IMR-90 (cell line): ENCODE measurements at regions not wholly inside any gene's neighbourhood (a gene's known extent, or its start where the extent isn't known, plus 50 kb on each side); places are given as distances from the start of the nearest gene placed in this dataset.

Source experiments
- ATAC-seq: fragments of 200-7000 bp; cut with Tn5 transposase; 2 replicates; pipeline ENCODE4 v1.9.1; 2020; ENCODE audit warnings: low read depth, mild to moderate bottlenecking, moderate library complexity
- BruUV-seq: library from RNA; stranded (reverse); fragments of 400-500 nt; replicated peaks from 2 replicates; lab custom pipeline; 2021; lab: Mats Ljungman, UMichigan
- CTCF ChIA-PET: fragments of 300-600 bp; formaldehyde crosslinking; extraction: SDS; loops from one replicate; lab custom pipeline; 2021; ENCODE audit warnings: antibody characterized with exemption; lab: Yijun Ruan, JAX
- POLR2A ChIA-PET: fragments of 300-600 bp; sonication (Branson Sonifier 250); formaldehyde crosslinking; loops from one replicate; lab custom pipeline; 2022; ENCODE audit warnings: antibody characterized with exemption; ENCODE audit not compliant: unreplicated experiment; lab: Charles Lee
- DNase-seq: peaks from one replicate; pipeline ENCODE4 v3.0.0; 2013
- H2AFZ ChIP-seq: replicated peaks from 2 replicates; pipeline ENCODE3; 2013; ENCODE audit warnings: low read length, mild to moderate bottlenecking; ENCODE audit not compliant: poor library complexity
- H2AK5ac ChIP-seq: 2 replicates; pipeline ENCODE4 v1.6.1; 2013; ENCODE audit warnings: low read depth, low read length, inconsistent platforms
- H2AK9ac ChIP-seq: replicated peaks from 2 replicates; pipeline ENCODE3; 2013; ENCODE audit warnings: mild to moderate bottlenecking, low read depth, low read length, moderate library complexity; ENCODE audit not compliant: poor library complexity
- H2BK120ac ChIP-seq: 2 replicates; pipeline ENCODE4 v1.6.1; 2013; ENCODE audit warnings: low read depth, low read length, inconsistent platforms
- H2BK15ac ChIP-seq: 3 replicates; pipeline ENCODE4 v1.6.1; 2013; ENCODE audit warnings: low read depth, low read length, inconsistent platforms
- H2BK20ac ChIP-seq: 2 replicates; pipeline ENCODE4 v1.6.1; 2013; ENCODE audit warnings: low read depth, mild to moderate bottlenecking, inconsistent platforms, low read length, moderate library complexity
- H2BK5ac ChIP-seq: 2 replicates; pipeline ENCODE4 v1.6.1; 2013; ENCODE audit warnings: mild to moderate bottlenecking, low read depth, low read length, inconsistent platforms; ENCODE audit not compliant: poor library complexity, severe bottlenecking
- H3K14ac ChIP-seq: replicated peaks from 2 replicates; pipeline ENCODE4 v1.6.1; 2013; ENCODE audit warnings: low read depth, low read length, inconsistent platforms
- H3K18ac ChIP-seq: 2 replicates; pipeline ENCODE4 v1.6.1; 2013; ENCODE audit warnings: low read depth, low read length, control low read depth
- H3K23ac ChIP-seq: 2 replicates; pipeline ENCODE4 v1.6.1; 2013; ENCODE audit warnings: low read depth, low read length, inconsistent platforms
- H3K27ac ChIP-seq: 2 replicates; pipeline ENCODE4 v1.5.1; 2013; ENCODE audit warnings: mild to moderate bottlenecking, control low read depth, low read length; ENCODE audit not compliant: insufficient read depth
- H3K27me3 ChIP-seq: 2 replicates; pipeline ENCODE4 v1.6.1; 2013; ENCODE audit warnings: low read length; ENCODE audit not compliant: control insufficient read depth, insufficient read depth
- H3K36me3 ChIP-seq: 2 replicates; pipeline ENCODE4 v1.6.1; 2013; ENCODE audit warnings: low read length, mixed read lengths; ENCODE audit not compliant: control insufficient read depth, insufficient read depth
- H3K4ac ChIP-seq: 2 replicates; pipeline ENCODE4 v1.6.1; 2013; ENCODE audit warnings: low read depth, low read length, inconsistent platforms
- H3K4me1 ChIP-seq: 2 replicates; pipeline ENCODE4 v1.6.1; 2013; ENCODE audit warnings: low read length, mixed read lengths; ENCODE audit not compliant: control insufficient read depth, insufficient read depth
- H3K4me2 ChIP-seq: 2 replicates; pipeline ENCODE4 v1.6.1; 2013; ENCODE audit warnings: low read depth, mild to moderate bottlenecking, control low read depth, low read length, moderate library complexity
- H3K4me3 ChIP-seq: 2 replicates; pipeline ENCODE4 v1.5.1; 2013; ENCODE audit warnings: low read depth, mild to moderate bottlenecking, control low read depth, low read length, moderate library complexity; ENCODE audit not compliant: insufficient read depth
- H3K56ac ChIP-seq: 2 replicates; pipeline ENCODE4 v1.6.1; 2013; ENCODE audit warnings: low read length, inconsistent platforms; ENCODE audit not compliant: insufficient read depth; ENCODE audit errors: extremely low read depth
- H3K79me1 ChIP-seq, 2 experiments: 2 replicates each; pipeline ENCODE4 v1.6.1; 2013; ENCODE audit warnings: low read length in 2 of 2, inconsistent platforms in 1 of 2, low read depth in 1 of 2
- H3K9ac ChIP-seq: 2 replicates; pipeline ENCODE4 v1.6.1; 2013; ENCODE audit warnings: low read depth, low read length, control low read depth
- H3K9me1 ChIP-seq: 2 replicates; pipeline ENCODE4 v1.6.1; 2013; ENCODE audit warnings: low read length, inconsistent platforms; ENCODE audit not compliant: insufficient read depth
- H3K9me3 ChIP-seq: 2 replicates; pipeline ENCODE4 v1.6.1; 2013; ENCODE audit warnings: low read length; ENCODE audit not compliant: control insufficient read depth, insufficient read depth
- H4K20me1 ChIP-seq: 2 replicates; pipeline ENCODE4 v1.6.1; 2013; ENCODE audit warnings: low read length, inconsistent platforms; ENCODE audit not compliant: insufficient read depth
- H4K5ac ChIP-seq: 2 replicates; pipeline ENCODE4 v1.6.1; 2013; ENCODE audit warnings: mild to moderate bottlenecking, low read depth, low read length, control low read depth
- H4K8ac ChIP-seq, 2 experiments: 2 replicates each; pipeline ENCODE4 v1.6.1; 2013; ENCODE audit warnings: low read depth in 2 of 2, low read length in 2 of 2, control low read depth in 1 of 2, inconsistent platforms in 1 of 2
- H4K91ac ChIP-seq: 2 replicates; pipeline ENCODE4 v1.6.1; 2013; ENCODE audit warnings: low read depth, low read length, inconsistent platforms; ENCODE audit not compliant: insufficient read depth
- MAZ ChIP-seq: IDR thresholded peaks from 2 replicates; pipeline ENCODE4 v1.6.1; 2012; ENCODE audit warnings: low read depth, mild to moderate bottlenecking, low read length, improper control_type of control experiment, moderate library complexity, borderline replicate concordance
- RAD21 ChIP-seq: IDR thresholded peaks from 2 replicates; pipeline ENCODE4 v1.6.1; 2012; ENCODE audit warnings: low read length, improper control_type of control experiment
- dilution Hi-C: fragments of 300-500 bp; cut with HindIII; formaldehyde crosslinking; loops from one replicate; pipeline ENCODE4 v1.14.3; 2018; ENCODE audit warnings: low sequenced_read_pairs; ENCODE audit not compliant: unreplicated experiment
- in situ Hi-C: fragments of 300-500 bp; cut with MboI; formaldehyde crosslinking; loops from 3 replicates; pipeline ENCODE4 v1.14.3; 2019; ENCODE audit warnings: low sequenced_read_pairs, inconsistent platforms, mixed read lengths
- intact Hi-C: fragments of 100-400 bp; cut with micrococcal nuclease; formaldehyde crosslinking; loops from 2 replicates; pipeline ENCODE4 v1.10.0; 2022

DNA sequence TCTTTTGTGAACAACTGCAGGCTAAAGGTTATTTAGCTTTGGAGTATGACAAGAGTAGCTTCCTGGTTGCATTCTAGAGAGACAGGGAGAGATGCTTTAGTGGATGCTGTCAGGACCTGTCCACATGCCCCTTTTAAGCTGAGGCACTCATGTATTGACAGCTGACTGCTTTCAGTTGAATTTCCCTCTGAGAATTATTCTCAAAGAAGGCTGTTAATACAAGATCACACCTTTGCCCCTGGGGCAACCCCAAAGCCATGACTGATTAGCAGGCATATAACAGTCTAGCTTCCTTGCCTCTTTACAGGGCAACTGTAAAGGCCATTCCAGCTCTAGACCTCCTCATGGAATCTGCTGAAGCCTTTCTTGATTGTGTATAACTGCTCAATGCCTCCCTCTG is 117.6 kb upstream of the ATP10B start:
- no peak overlapping the region for H2AFZ ChIP-seq
- no peak overlapping the region for H2AK5ac ChIP-seq
- no peak for DNase-seq
- no peak overlapping the region for H4K8ac ChIP-seq
- H3K14ac ChIP-seq: no peak overlapping the region
- H4K5ac ChIP-seq: no peak overlapping the region
- no peaks in the 10 kb centered on the region for H3K4me1 ChIP-seq
- H2BK20ac ChIP-seq: no peak overlapping the region
- in situ Hi-C loops (no loop called here), intact Hi-C loops (no loop called here), dilution Hi-C loops (no loop called here)
- no peak overlapping the region for H3K4ac ChIP-seq
- no peaks in the 10 kb centered on the region for H3K9me1 ChIP-seq
- H3K23ac ChIP-seq: no peak overlapping the region
- no peaks in the 10 kb centered on the region for H3K79me1 ChIP-seq
- H3K18ac ChIP-seq: no peak overlapping the region
- no peak overlapping the region for H2AK9ac ChIP-seq
- no peak overlapping the region for H3K56ac ChIP-seq
- no peak overlapping the region for H3K27ac ChIP-seq
- no peak for ATAC-seq
- no peak overlapping the region for H3K4me2 ChIP-seq
- no peak for TF ChIP-seq RAD21
- no peak for TF ChIP-seq MAZ
- no TSS peak for BruUV-seq
- no peaks in the 10 kb centered on the region for H4K20me1 ChIP-seq
- no peak overlapping the region for H2BK5ac ChIP-seq
- no peak overlapping the region for H3K4me3 ChIP-seq
- peaks cover 7% of the 10 kb centered on the region; the same call in 1 of the 2 replicates for H3K9me3 ChIP-seq
- ChIA-PET POLR2A (no interaction called here), CTCF (no interaction called here)
- H3K27me3 ChIP-seq: no peaks in the 10 kb centered on the region
- H4K91ac ChIP-seq: no peak overlapping the region
- H3K9ac ChIP-seq: no peak overlapping the region
- H2BK15ac ChIP-seq: no peak overlapping the region
- no peaks in the 10 kb centered on the region for H3K36me3 ChIP-seq
- no peak overlapping the region for H2BK120ac ChIP-seq
